Activated effector memory CD4-positive, alpha-beta T cell treated with anti-CD3 and anti-CD28 coated beads, Interleukin-2, amount 50 U/mL, for 16 hours (primary cell): ENCODE measurements at regions not wholly inside any gene's neighbourhood (a gene's known extent, or its start where the extent isn't known, plus 50 kb on each side); places are given as distances from the start of the nearest gene placed in this dataset.
"Not testable (repeated sequence)": the region's sequence is repeated elsewhere in the genome, so short reads cannot be mapped to it uniquely, and the experiment has no call there.

ENCODE experiments used
- DNase-seq: peaks from one replicate; pipeline ENCODE4 v3.0.0-alpha.2; 2020

DNA sequence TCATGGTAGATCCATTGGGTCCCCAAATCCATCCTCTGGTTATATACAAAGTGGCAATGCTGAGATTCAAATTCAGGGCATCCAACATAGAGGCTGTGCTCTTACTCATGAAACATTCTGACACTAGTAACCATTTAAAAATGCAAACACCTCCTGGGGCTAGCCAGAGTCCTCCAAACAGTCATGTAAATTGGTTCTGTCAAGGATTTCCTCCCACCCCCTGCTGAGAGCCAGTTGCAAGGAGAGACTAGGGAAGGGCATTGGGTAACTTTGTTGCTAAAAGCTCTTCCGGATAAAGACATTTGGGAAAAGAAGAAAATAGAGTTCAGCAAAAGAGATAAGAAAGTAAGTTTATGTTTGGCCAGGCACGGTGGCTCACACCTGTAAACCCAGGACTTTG lies 58.3 kb downstream of the ART5 start:
- DNase-seq, result not testable (repeated sequence)

DNA sequence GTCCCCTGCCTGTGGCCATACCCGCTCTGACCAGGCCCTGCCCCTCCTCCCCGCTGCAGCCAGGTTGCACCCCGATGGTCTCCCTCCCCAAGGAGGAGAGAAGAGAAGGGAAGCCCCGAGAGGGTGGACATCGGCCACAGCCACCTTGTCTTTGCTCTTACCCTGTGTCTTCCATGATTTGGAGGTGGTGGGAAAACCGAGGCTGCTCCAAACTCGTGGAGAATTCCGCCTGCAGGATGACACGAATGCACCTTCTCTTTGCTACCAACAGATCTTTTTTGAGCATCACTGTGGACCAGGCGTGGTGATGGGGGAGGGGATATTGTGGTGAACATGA lies 60.4 kb downstream of the ART5 start:
- DNase-seq, result not testable (repeated sequence)

DNA sequence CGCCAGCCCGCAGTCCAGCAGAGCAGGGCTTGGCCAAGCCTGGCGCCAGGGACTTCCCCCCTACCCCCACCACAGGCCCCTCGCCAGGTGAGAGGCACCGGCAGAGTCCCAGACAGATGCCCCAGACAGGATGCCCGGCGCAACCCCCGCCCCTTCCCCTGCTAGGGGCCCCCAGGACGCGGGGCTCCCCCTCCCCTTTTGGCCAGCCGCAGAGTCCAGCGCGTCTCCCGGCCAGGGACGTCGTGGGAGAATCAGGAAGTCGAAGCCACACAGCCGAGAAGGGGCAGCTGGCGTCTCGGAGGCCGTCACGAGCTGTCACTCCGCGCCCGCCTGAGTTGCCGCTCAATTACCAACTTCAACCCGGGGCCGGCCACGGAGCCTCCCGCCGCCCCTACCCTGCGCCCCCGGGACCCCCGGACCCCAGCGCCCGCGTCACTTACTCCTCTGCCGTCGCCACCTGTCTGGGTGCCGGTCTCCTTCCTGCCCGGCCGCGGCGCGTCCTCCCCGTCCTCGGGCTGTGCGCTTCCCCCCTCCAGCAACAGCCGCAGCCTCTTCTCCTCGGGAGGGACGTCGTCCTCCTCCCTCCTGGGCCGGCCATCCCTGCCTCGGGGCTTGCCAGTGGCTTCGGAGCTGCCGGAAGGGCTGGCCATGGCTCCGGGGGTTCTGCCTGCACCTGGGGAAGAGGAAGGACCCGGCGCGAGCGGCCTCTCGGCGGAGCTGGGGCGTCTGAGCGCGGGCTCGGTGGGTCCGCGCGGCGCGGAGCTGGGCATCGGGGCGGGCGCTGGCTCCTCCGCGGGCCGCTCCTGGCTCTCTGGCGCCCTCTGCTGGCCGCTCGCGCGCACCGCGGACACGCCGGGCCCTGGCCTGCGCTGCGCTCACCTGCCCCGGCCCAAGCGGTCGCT lies 61.1 kb downstream of the ART5 start:
- DNase-seq, result peak; percentile 90

- not testable (repeated sequence) for DNase-seq
Measured at GRCh38 chr11:3579600-3580459, 62.0 kb downstream of the ART5 start.

- DNase-seq, result not testable (repeated sequence)
Measured at GRCh38 chr11:3576066-3576604, 65.7 kb downstream of the ART5 start.

DNA sequence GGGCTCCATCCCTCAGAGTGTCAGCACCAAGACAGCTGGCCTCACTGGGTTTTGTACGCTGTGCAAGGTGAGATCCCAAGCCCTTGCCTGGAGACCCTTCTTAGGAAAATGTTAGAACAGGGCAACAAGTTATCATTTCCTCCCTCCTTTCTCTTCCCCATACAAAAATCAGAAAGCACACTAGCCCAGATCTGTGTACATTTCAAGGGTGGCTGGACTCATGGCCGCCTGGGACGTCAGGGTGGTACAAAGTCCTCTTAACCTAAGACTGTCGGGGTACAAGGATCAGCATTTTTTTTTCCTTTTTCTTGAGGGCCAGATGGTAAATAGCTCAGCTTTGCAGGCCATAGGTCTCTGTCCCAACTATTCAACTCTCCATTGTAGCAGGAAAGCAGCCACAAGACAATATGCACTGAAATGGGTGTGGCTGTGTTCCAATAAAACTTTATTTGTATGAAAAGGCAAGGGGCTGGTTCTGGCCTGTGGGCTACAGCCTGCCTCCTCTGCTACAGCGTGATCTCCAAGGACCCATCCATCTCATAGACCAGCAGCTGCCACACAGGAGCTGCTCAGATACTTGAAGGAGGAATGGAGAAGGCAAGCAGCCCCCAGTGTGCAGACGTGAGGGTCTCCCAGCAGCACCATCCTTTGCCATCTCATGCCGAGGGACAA lies 68.7 kb downstream of the ART5 start:
- not testable (repeated sequence) for DNase-seq

GRCh38 chr11:3571752-3572151 lies 70.0 kb downstream of the ART5 start:
- not testable (repeated sequence) for DNase-seq

- not testable (repeated sequence) for DNase-seq
Measured at GRCh38 chr11:3565838-3566237, 76.0 kb downstream of the ART5 start.

- not testable (repeated sequence) for DNase-seq
Measured at GRCh38 chr11:3564383-3564782, 77.4 kb downstream of the ART5 start.

- DNase-seq, result peak; percentile 70
Measured at GRCh38 chr11:3554621-3555020, 87.2 kb downstream of the ART5 start.

DNA sequence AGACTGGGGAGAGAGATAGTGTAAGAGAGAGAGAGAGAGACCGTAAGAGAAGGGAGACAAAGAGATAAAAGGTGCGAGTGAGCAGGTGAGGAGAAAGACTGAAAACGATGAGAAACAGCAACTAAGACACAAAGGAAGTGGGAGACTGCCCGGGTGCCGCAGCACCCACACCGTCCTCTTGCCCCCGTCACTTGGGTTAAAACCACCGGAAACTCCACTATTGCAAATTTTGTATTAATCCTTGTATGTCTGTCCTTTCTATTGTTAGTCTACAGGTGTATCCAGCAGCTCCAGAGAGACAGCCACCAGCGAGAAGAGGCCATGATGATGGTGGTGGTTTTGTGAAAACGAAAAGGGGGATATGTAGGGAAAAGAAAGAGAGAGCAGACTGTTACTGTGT lies 96.8 kb downstream of the ART5 start:
- not testable (repeated sequence) for DNase-seq

DNA sequence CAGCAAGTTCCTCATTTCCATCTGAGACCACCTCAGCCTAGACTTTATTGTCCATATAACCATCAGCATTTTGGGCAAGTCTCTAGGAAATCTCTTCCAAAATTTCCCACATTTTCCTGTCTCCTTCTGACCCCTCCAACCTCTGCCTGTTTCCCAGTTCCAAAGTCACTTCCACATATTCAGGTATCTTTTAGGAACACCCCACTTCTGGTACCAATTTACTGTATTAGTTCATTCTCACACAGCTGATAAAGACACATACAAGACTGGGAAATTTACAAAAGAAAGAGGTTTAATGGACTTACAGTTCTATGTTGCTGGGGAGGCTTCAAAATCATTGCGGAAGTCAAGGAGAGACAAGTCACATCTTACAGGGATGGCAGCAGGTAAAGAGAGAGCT lies 103.6 kb downstream of the ART5 start:
- not testable (repeated sequence) for DNase-seq

- not testable (repeated sequence) for DNase-seq
Measured at GRCh38 chr11:3537254-3537653, 104.5 kb downstream of the ART5 start.

- DNase-seq, result not testable (repeated sequence)
Measured at GRCh38 chr11:3532958-3533357, 108.8 kb downstream of the ART5 start.

- not testable (repeated sequence) for DNase-seq
Measured at GRCh38 chr11:3531280-3531679, 110.5 kb downstream of the ART5 start.

DNA sequence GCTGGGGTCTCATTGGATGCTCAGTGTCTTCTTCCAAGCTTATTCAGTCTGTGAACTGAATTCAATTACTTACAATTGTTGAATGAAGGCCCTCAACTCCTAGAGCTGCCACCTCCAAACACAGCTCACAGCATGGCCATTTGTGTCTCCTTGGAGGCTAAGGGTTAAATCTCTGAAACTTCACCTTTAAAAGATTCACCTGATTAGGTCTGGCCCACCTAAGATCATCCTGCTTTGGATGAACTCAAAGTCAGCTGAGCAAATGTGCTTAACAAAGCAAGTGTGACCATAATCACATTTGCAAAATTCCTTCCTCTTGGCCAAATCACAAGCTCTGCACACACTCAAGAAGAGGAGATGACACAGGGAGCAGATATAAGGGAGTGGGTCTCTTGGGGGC lies 118.2 kb downstream of the ART5 start:
- not testable (repeated sequence) for DNase-seq

- not testable (repeated sequence) for DNase-seq
Measured at GRCh38 chr11:3520905-3521304, 120.9 kb downstream of the ART5 start.

GRCh38 chr11:3519841-3520240 lies 122.0 kb downstream of the ART5 start:
- not testable (repeated sequence) for DNase-seq

DNA sequence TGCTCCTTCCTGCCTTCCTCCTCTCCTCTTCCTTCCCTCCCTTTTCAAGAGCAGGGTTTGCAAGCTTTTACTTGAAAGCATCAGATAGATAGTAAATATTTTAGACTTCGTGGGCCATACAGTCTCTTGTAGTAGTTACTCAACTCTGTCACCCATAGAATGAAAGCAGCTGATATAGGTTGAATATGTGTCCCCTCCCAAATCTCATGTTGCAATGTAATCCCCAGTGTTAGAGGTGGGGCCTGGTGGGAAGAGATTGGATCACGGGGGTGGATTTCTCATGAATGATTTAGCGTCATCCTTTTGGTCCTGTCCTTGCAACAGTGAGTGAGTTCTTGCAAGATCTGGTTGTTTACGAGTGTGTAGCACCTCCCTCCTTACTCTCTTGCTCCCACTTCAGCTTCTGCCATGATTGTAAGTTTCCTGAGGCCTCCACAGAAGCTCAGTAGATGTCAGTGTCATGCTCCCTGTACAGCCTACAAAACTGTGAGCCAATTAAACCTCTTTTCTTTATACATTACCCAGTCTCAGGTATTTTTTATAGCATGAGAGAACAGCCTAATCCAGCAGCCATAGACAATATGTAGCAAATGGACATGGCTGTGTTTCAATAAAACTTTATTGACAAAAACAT lies 124.7 kb downstream of the ART5 start:
- DNase-seq, result not testable (repeated sequence)

- not testable (repeated sequence) for DNase-seq
Measured at GRCh38 chr11:3516345-3516933, 125.4 kb downstream of the ART5 start.

- not testable (repeated sequence) for DNase-seq
Measured at GRCh38 chr11:3514635-3515424, 127.0 kb downstream of the ART5 start.
